GM18511 (cell line): ENCODE measurements at regions not wholly inside any gene's neighbourhood (a gene's known extent, or its start where the extent isn't known, plus 50 kb on each side); places are given as distances from the start of the nearest gene placed in this dataset.
"Not testable (repeated sequence)": the region's sequence is repeated elsewhere in the genome, so short reads cannot be mapped to it uniquely, and the experiment has no call there.

ENCODE experiments used
- ATAC-seq: cut with Tn5 transposase; IDR thresholded peaks from one replicate; pipeline ENCODE4 v1.9.1; 2021; ENCODE audit warnings: mild to moderate bottlenecking, moderate library complexity; ENCODE audit not compliant: unreplicated experiment

DNA sequence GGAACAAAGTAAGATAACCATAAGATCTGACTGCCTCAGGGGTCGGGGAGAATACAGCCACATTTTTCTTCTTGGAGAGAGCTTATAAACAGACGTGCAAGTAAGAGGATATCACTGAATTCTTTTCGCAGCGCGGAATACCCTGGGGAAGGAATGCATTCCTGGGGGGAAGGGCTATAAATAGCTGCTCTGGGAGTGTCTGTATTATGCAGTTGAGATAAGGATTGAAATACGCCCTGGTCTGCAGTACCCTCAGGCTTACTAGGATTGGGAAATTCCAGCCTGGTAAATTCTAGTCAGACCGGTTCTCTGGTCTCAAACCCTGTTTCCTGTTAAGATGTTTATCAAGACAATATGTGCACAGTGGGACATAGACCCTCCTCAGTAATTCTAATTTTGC is 1491.7 kb upstream of the RAG2 start:
- ATAC-seq, result no peak

DNA sequence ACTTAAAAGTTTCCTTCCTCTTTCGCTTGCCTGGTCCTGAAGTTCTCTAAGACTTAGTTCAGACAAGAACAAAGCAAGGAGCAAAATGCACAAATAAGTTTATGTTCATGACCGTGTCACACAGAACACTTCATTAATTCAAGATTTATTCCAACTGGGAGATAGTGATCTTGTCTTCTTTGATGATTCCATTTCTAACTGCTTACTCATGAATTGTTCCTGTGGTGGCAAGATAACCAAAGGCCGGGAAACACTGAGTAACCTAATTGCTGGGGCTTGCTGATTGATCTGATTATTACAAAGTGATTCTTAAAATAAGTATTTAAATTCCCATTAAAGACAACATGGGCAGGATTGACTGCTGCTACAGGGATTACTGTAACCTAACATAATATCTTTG is 1462.9 kb upstream of the RAG2 start:
- ATAC-seq, result no peak

DNA sequence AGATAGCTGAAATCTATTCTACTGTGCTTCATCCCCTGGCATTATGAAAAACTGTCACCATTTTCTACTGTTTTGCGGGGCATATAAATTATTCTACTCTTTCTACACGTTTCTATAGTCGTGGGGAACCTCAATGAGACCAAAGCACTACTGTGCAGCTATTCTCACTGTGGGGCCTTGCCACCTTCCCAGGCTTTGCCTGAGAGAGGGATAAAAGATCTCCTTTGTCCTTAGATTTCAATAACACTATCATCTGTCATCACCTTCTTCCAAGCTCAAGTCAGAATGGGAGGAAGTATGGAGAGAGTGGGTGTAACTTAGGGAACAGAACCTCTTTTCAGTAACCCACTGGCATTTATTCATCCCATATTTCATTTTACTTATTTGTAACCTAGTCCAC is 1462.1 kb upstream of the RAG2 start:
- ATAC-seq, result no peak

DNA sequence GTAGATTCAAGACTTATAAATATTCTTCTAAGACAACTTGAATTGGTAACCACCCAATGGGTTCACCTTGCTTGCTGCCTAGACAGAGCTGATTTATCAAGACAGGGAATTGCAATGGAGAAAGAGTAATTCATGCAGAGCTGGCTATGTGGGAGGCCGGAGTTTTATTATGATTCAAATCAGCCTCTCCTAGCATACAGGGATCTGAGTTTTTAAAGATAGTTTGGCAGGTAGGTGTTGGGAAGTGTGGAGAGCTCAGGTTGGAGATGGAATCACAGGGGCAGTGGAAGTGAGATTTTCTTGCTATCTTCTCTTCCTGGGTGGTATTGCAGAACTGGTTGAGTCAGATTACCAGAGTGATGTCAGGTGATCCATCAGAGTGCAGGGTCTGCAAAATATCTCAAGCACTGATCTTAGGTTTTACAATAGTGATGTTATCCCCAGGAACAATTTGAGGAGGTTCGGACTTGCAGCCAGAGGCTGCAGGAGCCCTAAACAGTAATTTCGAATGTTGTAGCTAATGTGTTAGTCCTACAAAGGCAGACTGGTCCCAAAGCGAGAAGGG is 1448.6 kb upstream of the RAG2 start:
- no peak for ATAC-seq

DNA sequence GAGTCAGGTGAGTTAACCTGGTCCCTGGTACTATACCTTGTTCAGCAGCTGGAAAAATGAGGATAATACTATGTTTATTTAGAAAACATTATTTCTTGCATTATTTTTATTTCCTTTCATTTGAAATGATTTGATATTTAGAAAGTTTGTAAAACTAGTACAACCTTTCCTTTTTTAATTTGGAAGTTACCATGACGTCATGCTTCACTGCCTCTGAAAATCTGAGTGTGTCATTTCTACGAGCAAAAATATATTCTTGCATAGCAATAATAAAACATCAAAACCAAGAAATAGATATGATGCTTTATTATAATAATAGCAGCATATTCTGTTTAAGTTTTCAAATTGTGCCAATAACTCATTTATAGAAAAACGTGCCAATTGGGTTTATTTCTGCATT is 1445.0 kb upstream of the RAG2 start:
- ATAC-seq, result no peak

DNA sequence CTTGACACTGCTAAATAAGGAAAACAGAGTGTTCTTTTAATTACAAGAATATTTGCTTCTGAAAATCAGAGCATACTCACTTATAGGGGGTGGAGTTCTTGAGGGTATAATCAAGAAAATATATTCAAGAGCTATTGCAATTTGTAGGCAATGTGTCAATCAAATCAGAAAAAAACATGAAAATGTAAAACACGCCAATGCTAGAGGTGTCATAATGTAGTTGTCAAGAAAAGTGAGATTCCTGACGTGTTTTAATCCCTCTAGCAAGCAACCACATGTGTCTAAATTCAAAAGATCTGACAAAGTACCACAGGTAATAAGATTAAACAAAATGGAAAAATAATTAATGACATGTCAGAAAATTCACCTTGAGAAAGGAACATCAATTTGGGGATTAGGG is 1440.7 kb upstream of the RAG2 start:
- no peak for ATAC-seq

DNA sequence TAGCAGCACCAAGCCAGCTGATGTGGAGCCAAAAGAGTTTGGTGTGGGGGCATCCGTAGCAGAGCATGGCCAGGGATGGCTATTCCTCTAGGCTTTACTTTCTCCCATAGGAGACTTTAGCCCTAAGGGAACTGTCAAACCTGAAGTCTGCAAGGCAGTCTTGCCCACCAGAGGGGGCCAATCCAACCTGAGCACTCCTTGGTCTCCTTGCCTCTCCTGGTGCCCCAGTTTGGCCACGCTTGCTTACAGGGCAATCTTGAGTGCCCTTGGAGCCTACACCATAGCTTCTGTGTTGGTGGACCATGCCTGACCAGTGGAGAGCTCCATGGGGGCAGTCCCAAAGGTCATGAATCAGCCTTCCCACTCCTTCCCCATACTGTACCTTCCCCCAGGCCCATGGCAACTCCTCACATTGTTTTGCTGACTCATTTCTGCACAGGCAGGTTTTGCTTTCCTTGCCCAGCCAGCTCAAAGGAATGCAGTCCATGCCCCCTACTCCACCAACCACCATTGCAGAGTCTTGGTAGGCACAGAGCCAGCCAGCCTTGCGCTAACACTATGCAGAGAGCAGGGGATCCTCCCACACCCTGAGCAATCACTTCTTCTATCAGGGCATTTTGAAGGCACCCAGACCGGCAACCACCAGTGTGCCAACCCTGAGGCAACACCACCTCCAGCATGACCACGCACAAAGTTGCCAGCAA is 1421.2 kb upstream of the RAG2 start:
- ATAC-seq, result no peak

DNA sequence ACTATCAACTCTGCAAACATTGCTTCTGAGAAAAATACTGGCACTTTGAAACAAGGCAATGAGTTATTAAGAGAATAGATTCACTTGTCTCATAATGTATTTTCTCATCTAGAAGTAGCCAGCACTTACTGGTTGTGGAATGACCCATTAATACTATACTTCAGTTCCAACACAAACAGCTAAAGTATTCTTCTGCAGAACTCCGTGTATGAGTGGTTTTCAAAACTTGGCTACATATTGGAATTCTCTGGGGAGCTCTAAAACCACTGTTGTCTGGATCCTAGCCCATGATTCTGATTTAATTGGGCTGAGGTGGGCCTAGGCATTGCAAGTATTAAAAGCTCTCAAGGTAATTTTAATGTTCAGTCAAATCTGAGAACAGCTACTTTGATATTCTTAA is 1416.4 kb upstream of the RAG2 start:
- no peak for ATAC-seq

DNA sequence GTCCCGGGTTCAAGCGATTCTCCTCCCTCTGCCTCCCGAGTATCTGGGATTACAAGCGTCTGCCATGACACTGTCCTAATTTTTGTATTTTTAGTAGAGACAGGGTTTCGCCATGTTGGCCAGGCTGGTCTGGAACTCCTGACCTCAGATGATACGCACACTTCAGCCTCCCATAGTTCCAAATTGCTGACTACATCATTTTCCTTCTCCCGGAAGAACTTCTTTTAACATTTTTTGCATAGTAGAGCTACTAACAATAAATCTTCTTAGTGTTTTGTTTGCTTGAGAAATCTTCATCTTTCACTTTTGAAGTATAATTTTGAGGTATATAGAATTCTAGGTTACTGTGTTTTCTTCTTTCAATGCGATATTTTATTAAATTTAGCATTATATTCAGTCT is 1415.1 kb upstream of the RAG2 start:
- ATAC-seq, result no peak

DNA sequence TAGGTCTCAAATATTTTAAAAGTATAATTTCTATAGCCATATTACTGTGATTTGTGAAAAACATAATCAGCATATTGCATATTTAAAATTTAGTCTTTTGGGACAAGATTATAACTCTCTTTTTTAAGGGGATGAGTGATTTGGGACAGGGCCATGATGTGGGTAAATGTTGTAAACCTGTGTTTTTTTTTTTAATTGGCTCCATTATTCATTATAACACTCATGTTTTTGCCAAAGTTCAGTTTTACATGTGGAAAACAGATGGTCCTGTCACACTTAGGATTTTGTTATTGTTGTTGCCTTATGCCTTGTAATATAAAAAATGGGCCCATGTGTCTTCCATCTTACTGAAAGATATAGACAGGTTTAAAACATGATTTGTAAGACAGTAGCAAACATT is 1413.5 kb upstream of the RAG2 start:
- no peak for ATAC-seq

DNA sequence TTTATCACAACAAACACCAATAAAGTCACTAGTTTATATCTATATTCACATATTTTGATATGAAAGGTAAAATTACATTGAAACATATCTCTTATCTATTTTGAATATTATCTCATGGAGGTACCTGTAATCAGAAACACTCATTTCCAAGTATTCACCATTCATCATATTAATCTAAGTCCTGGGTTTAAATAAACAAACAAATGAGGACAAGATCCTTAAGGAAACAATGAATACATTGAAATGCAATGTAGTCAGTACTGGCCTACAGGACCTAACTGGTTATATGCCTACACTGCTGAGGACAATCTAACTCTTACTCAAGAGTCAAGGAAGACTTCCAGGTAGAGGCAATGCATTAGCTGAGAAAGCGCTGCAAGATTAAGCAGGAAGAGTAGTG is 1411.9 kb upstream of the RAG2 start:
- ATAC-seq, result no peak

DNA sequence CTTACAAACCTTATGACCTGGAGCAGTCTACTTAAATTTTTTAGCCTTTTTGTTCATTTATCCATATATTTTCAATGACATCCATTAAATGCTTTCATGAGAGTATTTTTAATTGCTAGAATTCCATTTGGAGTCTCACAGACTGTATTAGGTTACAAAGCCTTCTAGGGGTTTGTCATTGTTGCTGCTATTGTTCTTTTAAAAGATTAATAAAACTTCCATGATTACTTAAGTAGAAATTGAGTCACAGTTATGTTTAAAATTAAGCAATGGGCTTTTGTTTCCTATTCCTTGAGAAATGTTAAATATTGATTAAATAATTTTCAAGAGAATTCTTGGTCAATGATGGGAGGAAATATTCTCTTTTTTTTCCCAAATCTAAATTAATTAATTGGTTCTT is 1408.4 kb upstream of the RAG2 start:
- no peak for ATAC-seq

DNA sequence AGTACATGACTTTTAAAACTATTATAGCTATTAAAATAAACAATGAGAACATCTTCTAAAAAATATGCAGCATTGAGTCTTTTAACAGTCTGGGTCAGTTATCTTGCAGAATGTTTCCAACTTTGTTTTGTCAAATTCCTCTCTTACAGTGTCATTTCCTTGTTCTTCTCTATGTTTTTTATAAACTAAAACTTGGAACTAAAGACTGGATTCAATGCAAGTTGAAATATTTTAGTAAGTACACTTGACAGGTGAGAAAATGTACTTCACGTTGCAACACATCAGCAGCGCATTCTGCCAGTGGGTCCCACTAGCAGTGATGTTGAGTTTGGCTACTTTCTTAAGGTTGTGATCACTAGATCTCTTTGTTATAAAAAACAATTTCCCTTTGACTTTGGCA is 1407.6 kb upstream of the RAG2 start:
- no peak for ATAC-seq

DNA sequence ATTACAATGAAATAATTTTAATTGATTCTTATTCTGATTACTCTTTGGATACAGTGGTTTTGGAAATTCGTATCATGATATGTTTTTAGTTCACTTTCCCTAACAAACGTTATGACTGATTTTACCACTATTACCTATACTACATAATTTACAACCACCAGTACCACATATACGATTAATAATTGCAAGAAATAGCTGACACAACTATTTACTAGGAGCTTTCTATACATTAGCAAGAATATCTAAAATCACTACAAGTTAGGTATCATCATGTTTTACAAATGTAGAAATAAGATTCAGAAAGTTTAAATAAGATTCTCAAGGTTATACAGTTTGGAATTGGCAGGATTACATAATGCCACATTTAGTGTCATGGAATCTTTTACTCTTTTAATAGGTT is 1401.1 kb upstream of the RAG2 start:
- no peak for ATAC-seq

DNA sequence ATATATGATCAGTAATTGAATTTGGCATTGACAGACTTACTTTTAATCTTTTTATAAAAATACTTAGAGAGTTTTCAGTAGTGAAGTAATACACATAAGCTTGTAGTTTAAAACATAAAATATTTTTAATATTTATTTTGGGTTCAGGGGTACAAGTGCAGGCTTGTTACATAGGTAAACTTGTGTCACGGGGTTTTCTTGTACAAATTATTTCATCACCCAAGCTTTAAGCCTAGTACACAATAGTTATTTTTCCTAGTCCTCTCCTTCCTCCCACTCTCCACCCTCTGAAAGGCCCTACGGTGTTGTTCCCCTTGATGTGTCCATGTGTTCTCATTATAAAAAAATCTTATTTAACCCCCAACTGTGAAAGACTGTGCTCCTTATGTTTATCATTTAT is 1397.8 kb upstream of the RAG2 start:
- no peak for ATAC-seq

DNA sequence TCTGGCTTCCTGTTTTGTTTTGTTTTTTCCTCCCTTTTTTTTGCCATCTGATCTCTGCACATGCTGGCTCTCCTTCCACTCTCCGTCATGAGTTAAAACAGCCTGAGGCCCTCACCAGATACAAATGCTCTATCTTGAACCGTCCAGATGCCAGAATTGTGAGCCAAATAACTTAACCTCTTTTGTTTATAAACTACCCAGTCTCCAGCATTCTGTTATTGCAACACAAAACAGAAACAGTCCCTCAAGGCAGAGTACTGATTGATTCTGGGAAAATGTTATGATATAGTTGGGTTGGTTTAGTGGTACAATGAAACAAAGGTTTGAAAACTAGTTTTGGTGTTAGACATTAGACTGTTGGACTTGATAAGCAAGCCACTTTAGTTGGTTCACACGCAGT is 1390.0 kb upstream of the RAG2 start:
- no peak for ATAC-seq

DNA sequence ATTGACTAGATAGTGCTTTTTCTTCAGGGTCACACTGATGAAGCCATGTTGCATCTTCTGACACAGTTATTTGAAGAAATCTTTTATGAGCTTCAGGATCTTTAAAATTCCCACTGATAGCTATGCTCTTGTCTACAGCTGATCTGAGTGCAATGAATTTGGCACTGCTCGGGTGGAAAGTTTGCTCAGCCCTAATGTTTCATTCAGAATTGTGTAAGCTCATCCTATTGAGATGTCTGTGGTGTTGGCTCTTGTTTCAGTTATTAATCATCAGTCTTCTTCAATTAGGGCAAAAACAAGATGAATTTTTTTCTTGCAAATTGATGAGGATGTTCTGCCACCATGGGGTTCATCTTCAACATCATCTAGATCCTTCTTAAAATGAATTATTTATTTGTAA is 1387.0 kb upstream of the RAG2 start:
- ATAC-seq, result no peak

DNA sequence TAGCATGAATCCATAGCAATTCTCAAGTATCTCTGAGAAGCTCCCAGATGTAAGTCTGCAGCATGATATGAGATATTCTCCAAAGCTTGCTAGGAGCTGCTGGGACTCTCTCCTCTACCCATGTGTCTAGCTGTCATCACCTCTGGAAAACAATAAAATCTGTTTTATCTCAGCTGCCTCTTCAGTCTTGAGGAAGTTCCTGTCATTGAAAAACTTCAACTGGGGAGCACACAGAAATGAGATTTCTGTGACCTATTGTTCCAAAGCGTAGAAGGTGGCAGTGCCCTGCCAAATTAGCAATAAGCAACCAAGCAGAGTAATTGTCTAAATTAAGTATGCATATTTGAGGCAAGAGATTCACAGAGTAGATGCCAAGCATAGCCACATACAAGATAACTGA is 1380.6 kb upstream of the RAG2 start:
- no peak for ATAC-seq

DNA sequence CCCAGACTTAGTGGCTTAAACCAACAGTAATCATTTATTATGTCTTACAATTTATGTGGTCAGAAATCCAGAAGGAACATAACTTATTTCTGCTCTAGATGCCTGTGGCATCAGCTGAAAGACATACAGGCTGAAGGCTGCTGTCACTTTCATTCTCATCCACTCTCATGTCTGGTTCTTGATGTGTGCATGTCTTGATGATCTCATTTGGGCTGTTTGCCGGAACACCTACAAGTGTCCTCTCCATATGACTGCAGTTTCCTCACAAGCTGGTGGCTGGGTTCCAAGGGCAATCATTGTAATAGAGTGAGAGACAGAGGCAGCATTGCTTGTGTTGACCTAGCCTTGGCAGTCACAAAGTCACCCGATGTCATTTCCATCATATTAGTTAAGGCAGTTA is 1375.9 kb upstream of the RAG2 start:
- ATAC-seq, result no peak

DNA sequence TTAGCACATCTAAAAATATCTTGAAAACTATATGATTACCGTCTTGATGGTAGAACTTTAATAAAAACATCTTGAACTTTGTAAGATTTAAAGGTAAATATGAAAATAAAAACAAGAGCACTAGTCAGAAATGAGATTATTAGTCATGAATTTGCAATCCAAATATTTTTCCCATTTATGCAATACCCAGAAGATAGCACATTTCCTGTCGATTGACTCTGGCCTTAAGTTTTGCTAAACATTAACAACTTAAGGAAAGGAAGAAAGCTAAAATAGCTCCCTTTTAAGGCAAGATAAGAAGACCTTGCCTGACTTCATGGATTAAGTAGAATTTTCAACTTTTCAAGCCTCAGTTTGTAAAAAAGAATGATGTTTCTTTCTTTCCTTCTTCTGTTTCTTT is 1374.7 kb upstream of the RAG2 start:
- ATAC-seq, result no peak

DNA sequence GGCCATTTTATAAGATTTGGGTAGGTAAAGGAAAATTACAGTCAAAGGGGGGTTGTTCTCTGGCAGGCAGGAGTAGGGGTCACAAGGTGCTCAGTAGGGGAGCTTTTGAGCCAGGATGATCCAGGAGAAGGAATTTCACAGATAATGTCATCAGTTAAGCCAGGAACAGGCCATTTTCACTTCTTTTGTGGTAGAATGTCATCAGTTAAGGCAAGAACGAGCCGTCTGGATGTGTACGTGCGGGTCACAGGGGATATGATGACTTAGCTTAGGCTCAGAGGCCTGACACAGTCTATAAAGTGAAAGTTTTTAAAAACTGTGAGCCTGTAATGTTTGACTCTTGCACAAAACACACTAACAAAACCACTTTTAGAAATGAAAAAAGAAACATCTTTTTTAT is 1371.3 kb upstream of the RAG2 start:
- not testable (repeated sequence) for ATAC-seq

DNA sequence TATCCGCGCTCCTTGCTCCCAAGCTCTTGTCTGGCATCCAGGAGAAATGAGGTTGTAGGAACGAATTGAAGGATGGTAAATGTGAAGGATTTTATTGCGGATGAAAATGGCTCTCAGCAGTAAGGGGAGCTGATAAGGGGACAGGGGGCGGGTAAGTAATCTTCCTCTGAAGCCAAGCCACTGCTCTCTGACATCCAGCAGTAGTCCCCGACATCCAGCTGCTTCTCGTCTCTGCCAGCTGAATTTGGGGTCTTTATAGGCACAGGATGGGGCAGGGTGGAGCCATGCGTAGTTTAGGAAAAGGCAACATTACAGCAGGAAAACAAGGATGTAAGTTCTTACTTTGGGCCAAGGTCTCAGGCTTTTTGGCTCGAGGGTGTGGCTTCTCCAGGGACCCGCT is 1370.1 kb upstream of the RAG2 start:
- no peak for ATAC-seq

DNA sequence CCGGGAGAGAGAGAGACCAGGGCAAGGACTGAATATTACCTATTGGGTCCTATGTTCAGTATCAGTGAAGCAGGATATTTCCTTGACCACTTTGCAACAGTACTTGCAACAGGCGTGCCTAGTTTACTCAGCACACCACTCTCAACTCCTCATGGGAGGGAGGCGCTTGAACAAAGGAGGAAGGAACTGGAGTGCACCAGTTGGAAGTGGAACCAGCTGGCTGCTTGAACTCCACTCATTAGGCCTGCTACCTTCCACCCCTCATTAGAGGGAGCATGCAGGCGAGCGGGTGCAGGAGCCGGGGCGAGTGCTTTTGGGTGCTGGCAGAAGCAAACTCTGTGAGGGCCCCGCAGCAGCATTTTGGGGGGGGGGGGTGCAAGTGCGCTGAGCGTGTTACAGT is 1369.6 kb upstream of the RAG2 start:
- no peak for ATAC-seq
